ENCODE measurements at regions not wholly inside any gene's neighbourhood (a gene's known extent, or its start where the extent isn't known, plus 50 kb on each side); places are given as distances from the start of the nearest gene placed in this dataset.

- TF ChIP-seq, protein P1, sequence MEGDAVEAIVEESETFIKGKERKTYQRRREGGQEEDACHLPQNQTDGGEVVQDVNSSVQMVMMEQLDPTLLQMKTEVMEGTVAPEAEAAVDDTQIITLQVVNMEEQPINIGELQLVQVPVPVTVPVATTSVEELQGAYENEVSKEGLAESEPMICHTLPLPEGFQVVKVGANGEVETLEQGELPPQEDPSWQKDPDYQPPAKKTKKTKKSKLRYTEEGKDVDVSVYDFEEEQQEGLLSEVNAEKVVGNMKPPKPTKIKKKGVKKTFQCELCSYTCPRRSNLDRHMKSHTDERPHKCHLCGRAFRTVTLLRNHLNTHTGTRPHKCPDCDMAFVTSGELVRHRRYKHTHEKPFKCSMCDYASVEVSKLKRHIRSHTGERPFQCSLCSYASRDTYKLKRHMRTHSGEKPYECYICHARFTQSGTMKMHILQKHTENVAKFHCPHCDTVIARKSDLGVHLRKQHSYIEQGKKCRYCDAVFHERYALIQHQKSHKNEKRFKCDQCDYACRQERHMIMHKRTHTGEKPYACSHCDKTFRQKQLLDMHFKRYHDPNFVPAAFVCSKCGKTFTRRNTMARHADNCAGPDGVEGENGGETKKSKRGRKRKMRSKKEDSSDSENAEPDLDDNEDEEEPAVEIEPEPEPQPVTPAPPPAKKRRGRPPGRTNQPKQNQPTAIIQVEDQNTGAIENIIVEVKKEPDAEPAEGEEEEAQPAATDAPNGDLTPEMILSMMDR (IDR thresholded peaks at IDR 0.05; ENCODE audit: poor library complexity, severe bottlenecking): no peak
- no peak for TF ChIP-seq TAF1 (IDR thresholded peaks at IDR 0.05; ENCODE audit: low read depth)
- no peak for TF ChIP-seq EZH2 (IDR thresholded peaks at IDR 0.05; ENCODE audit: borderline replicate concordance, insufficient read depth, low read length, poor library complexity, severe bottlenecking)
- no peak for TF ChIP-seq POLR2AphosphoS5 (IDR thresholded peaks at IDR 0.05)
- TF ChIP-seq MXI1 (conservative IDR thresholded peaks at IDR 0.05; ENCODE audit: poor library complexity, severe bottlenecking): no peak
- TF ChIP-seq SMC3 (conservative IDR thresholded peaks at IDR 0.05; ENCODE audit: poor library complexity): no peak
- TF ChIP-seq RAD21 (conservative IDR thresholded peaks at IDR 0.05): no peak
- TF ChIP-seq EP300 (conservative IDR thresholded peaks at IDR 0.05; ENCODE audit: poor library complexity, severe bottlenecking): no peak
- TF ChIP-seq, protein P2, sequence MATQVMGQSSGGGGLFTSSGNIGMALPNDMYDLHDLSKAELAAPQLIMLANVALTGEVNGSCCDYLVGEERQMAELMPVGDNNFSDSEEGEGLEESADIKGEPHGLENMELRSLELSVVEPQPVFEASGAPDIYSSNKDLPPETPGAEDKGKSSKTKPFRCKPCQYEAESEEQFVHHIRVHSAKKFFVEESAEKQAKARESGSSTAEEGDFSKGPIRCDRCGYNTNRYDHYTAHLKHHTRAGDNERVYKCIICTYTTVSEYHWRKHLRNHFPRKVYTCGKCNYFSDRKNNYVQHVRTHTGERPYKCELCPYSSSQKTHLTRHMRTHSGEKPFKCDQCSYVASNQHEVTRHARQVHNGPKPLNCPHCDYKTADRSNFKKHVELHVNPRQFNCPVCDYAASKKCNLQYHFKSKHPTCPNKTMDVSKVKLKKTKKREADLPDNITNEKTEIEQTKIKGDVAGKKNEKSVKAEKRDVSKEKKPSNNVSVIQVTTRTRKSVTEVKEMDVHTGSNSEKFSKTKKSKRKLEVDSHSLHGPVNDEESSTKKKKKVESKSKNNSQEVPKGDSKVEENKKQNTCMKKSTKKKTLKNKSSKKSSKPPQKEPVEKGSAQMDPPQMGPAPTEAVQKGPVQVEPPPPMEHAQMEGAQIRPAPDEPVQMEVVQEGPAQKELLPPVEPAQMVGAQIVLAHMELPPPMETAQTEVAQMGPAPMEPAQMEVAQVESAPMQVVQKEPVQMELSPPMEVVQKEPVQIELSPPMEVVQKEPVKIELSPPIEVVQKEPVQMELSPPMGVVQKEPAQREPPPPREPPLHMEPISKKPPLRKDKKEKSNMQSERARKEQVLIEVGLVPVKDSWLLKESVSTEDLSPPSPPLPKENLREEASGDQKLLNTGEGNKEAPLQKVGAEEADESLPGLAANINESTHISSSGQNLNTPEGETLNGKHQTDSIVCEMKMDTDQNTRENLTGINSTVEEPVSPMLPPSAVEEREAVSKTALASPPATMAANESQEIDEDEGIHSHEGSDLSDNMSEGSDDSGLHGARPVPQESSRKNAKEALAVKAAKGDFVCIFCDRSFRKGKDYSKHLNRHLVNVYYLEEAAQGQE (IDR thresholded peaks at IDR 0.05; ENCODE audit: borderline replicate concordance): no peak
Observed at GRCh38 chr5:2531318-2531717, 220.2 kb downstream of the IRX2 start.

Measured in neural cell (in vitro differentiated cells).